LNCaP clone FGC (cell line): ENCODE measurements at regions not wholly inside any gene's neighbourhood (a gene's known extent, or its start where the extent isn't known, plus 50 kb on each side); places are given as distances from the start of the nearest gene placed in this dataset.
"Not testable (repeated sequence)": the region's sequence is repeated elsewhere in the genome, so short reads cannot be mapped to it uniquely, and the experiment has no call there.

Experiments used
- DNase-seq: peaks from one replicate; pipeline ENCODE4 v3.0.0-alpha.2; 2011; ENCODE audit warnings: low read depth
- H3K4me3 ChIP-seq: 2 replicates; pipeline ENCODE4 v1.5.1; 2011; ENCODE audit warnings: mild to moderate bottlenecking, low read depth, low read length, control low read depth
- TF ChIP-seq, protein P1 (sequence below): IDR thresholded peaks from 2 replicates; pipeline ENCODE4 v1.5.1; 2012; ENCODE audit warnings: mild to moderate bottlenecking; ENCODE audit not compliant: control insufficient read depth, insufficient read depth; ENCODE audit errors: extremely low read depth

DNA sequence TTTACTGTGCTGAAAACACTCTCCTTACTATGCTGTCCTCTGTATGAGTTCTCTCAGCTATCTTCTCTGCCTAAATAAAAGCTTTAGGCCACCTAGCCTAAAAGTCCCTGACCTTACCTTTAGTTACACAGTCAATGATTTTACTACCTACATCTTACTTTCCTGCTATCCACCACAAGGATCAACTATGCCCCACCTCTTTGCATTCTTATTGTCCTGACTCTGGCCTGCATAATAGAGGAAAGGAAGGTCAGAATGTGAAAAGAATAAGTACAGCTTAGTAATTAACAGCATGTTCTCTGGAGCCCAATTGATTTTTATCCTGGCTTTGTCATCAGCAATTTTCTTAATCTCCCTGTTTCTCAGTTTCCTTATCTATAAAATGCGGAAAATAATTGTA, 1257.8 kb downstream of the RPA4 start:
- no peak overlapping the region for H3K4me3 ChIP-seq
- TF ChIP-seq, protein P1, sequence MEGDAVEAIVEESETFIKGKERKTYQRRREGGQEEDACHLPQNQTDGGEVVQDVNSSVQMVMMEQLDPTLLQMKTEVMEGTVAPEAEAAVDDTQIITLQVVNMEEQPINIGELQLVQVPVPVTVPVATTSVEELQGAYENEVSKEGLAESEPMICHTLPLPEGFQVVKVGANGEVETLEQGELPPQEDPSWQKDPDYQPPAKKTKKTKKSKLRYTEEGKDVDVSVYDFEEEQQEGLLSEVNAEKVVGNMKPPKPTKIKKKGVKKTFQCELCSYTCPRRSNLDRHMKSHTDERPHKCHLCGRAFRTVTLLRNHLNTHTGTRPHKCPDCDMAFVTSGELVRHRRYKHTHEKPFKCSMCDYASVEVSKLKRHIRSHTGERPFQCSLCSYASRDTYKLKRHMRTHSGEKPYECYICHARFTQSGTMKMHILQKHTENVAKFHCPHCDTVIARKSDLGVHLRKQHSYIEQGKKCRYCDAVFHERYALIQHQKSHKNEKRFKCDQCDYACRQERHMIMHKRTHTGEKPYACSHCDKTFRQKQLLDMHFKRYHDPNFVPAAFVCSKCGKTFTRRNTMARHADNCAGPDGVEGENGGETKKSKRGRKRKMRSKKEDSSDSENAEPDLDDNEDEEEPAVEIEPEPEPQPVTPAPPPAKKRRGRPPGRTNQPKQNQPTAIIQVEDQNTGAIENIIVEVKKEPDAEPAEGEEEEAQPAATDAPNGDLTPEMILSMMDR, result no peak
- no peak for DNase-seq

DNA sequence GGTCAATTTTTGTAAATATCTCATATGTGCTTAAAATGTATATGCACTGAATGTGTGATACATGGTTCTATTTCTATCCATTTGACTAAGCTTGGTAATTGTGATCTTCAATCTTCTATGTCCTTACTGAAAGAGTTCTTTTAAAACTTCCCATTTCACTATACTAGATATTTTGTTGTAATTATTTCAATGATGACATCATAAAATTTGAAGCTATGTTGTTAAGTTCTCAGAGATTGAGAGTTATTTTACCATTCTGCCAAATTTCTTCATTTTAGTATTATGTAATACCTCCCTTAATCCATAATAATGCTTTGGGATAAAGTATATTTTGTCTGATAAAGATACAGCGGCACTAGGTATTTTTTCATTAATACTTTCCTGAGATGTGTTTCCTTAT, 1307.3 kb downstream of the RPA4 start:
- TF ChIP-seq, protein P1, result no peak
- H3K4me3 ChIP-seq, result no peak overlapping the region

DNA sequence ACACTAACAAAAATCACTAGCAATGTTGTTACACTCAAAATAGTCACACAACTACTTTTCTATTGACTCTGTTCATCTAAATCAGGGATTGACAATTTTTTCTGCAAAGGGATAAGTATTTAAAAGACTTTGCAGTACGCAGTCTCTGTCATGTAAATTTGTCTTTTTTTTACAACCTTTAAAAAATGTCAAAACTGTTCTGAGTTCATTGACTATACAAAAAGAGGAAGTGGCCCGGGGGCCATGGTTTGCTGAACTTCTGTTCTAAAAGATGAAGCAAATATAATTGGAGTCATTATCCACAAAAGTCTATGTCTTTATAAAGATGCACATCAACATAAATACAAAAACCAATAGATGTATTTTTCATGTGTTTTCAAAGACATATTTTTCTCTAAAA, 1310.3 kb downstream of the RPA4 start:
- TF ChIP-seq, protein P1, result no peak
- no peak overlapping the region for H3K4me3 ChIP-seq
- DNase-seq, result no peak

More for the DNA sequence above, 1307.3 kb downstream of the RPA4 start:
- no peak for DNase-seq

DNA sequence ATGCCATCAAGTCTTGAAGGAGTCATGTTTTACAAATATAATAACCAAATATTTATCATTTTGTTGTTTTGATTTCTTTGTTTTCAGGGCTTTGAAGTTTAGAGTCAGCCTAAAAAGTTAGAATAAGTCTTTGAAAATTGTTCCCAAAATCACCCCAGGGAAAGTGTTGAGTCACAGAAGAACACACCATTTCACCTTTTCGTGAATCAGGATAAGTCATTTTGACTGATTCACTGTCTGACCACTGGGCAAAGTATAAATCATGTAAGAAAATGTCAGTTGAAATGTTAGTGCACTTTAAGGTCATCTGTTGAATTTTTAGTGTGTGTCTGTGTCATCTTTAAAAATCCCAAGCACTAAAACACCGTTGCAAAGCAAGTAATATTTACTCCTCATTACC, 1320.1 kb downstream of the RPA4 start:
- TF ChIP-seq, protein P1, result no peak
- no peak for DNase-seq
- H3K4me3 ChIP-seq, result no peak overlapping the region

DNA sequence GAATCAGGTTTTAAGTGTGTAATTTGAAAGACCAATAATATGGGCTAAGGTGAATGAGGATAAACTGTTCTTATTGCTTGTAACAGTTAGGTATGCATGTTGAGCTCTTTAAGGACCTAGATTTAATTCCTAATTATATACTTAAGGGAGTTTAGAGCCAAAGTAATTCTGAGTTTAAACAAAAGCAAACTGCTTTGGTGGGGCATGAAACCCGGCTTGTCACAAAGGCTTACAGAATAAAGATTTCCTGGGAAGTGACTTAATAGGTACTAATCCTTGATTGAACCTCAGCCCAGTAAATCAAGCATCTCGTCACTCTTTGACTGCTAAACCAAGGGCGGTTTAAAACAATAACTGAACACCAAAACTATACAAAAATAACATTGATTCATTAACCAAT, 1324.2 kb downstream of the RPA4 start:
- no peak overlapping the region for H3K4me3 ChIP-seq
- TF ChIP-seq, protein P1, result no peak
- DNase-seq, result no peak

DNA sequence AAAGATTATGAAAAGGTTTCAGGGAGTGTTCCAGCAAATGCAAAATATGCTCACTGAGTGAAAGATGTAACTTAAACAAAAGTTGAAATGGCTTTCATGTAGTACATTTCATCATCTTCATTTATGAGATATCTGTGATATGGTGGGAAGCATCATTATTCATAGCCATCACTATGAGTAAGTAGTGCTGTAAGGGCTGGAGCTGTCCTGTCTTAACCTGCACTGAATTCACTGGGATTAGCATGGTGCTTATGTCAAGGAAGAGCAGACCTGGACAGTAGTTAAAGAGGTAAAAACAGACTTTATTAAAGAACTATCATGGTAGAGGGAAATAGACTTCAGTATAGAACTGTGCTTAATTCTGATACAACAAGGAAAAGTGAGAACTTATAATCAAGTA, 1347.3 kb downstream of the RPA4 start:
- no peak overlapping the region for H3K4me3 ChIP-seq
- TF ChIP-seq, protein P1, result no peak
- DNase-seq, result no peak

DNA sequence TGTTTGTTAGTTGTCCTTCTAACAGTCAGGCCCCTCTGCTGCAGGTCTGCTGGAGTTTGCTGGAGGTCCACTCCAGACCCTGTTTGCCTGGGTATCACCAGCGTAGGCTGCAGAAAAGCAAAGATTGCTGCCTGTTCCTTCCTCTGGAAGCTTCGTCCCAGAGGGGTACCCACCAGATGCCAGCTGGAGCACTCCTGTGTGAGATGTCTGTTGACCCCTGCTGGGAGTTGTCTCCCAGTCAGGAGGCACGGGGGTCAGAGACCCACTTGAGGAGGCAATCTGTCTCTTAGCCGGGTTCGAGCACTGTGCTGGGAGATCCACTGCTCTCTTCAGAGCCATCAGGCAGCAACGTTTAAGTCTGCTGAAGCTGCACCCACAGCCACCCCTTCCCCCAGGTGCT, 1356.4 kb downstream of the RPA4 start:
- not testable (repeated sequence) for H3K4me3 ChIP-seq

More for the DNA sequence above, 1356.4 kb downstream of the RPA4 start:
- DNase-seq, result not testable (repeated sequence)
